ENCODE measurements at regions not wholly inside any gene's neighbourhood (a gene's known extent, or its start where the extent isn't known, plus 50 kb on each side); places are given as distances from the start of the nearest gene placed in this dataset.

DNA sequence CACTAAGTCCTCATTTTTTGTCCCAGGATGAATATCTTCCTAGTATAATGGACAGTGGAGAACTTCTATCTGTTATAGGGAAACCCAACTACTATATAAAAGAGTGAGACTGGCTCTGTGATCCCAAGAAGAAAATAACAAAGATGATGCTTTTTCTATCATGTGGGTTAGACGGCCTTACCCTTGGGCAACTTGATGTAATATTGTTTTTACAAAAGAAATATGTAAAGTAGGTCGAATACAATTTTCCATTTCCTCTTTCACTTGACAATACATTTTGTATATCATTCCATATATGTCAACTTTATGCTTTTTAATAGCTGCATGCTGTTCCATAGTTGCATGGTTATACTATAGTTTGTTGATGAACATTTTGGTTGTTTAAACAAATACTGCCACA is 87.5 kb upstream of the SESTD1 start:
- TF ChIP-seq, protein P1, sequence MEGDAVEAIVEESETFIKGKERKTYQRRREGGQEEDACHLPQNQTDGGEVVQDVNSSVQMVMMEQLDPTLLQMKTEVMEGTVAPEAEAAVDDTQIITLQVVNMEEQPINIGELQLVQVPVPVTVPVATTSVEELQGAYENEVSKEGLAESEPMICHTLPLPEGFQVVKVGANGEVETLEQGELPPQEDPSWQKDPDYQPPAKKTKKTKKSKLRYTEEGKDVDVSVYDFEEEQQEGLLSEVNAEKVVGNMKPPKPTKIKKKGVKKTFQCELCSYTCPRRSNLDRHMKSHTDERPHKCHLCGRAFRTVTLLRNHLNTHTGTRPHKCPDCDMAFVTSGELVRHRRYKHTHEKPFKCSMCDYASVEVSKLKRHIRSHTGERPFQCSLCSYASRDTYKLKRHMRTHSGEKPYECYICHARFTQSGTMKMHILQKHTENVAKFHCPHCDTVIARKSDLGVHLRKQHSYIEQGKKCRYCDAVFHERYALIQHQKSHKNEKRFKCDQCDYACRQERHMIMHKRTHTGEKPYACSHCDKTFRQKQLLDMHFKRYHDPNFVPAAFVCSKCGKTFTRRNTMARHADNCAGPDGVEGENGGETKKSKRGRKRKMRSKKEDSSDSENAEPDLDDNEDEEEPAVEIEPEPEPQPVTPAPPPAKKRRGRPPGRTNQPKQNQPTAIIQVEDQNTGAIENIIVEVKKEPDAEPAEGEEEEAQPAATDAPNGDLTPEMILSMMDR (IDR thresholded peaks at IDR 0.05 in 8 of 11, conservative IDR thresholded peaks at IDR 0.05 in 3 of 11), result no peak
- TF ChIP-seq POLR2A (IDR thresholded peaks at IDR 0.05) (no peak), POLR2AphosphoS5 (IDR thresholded peaks at IDR 0.05) (no peak)
